K562 (cell line): ENCODE measurements at regions not wholly inside any gene's neighbourhood (a gene's known extent, or its start where the extent isn't known, plus 50 kb on each side); places are given as distances from the start of the nearest gene placed in this dataset.

Experiments used
- ATAC-seq: fragments of 200-7000 bp; cut with Tn5 transposase; 3 replicates; pipeline ENCODE4 v1.9.1; 2020; ENCODE audit warnings: moderate library complexity
- BruUV-seq: library from RNA; stranded (reverse); fragments of 400-500 nt; replicated peaks from 2 replicates; lab custom pipeline; 2021; lab: Mats Ljungman, UMichigan
- CTCF ChIA-PET: fragments of 300-600 bp; formaldehyde crosslinking; extraction: SDS; loops from one replicate; lab custom pipeline; 2021; ENCODE audit warnings: low intra/inter-chr PET ratio; lab: Yijun Ruan, JAX
- POLR2A ChIA-PET: fragments of 300-600, 350-650 bp; sonication (Branson Sonifier 250); formaldehyde crosslinking; extraction: SDS; loops from one replicate; lab custom pipeline; 2021; ENCODE audit warnings: antibody characterized with exemption, inconsistent platforms; lab: Yijun Ruan, JAX
- DNase-seq, 4 experiments: peaks; one replicate each; pipeline versions ENCODE4 v3.0.0 to v3.0.0-alpha.2; 2011 to 2018; ENCODE audit warnings: low spot score in 3 of 4, mixed read lengths in 3 of 4; ENCODE audit errors: extremely low read depth in 1 of 4
- FAIRE-seq: peaks from 2 replicates; lab custom pipeline; 2011; peaks lifted over from hg19 to GRCh38; lab: Jason Lieb, UNC
- H2AFZ ChIP-seq: 2 replicates; pipeline ENCODE4 v1.6.0; 2011; ENCODE audit warnings: low read depth, low read length, control low read depth, inconsistent platforms
- H3K27ac ChIP-seq: fragments of 200-600 bp; 3 replicates; pipeline ENCODE4 v1.8.0; 2011; ENCODE audit warnings: low read depth, mild to moderate bottlenecking, control low read depth, inconsistent platforms, low read length, moderate library complexity, mixed read lengths; ENCODE audit errors: extremely low read depth
- H3K27me3 ChIP-seq, 2 experiments: fragments of 300-600 bp in 1 of 2; 2 replicates in 1 of 2; 3 replicates in 1 of 2; pipeline versions ENCODE4 v1.6.0 to v1.8.0; 2011; ENCODE audit warnings: inconsistent platforms in 2 of 2, low read length in 2 of 2, mild to moderate bottlenecking in 1 of 2, mixed read lengths in 1 of 2, moderate library complexity in 1 of 2; ENCODE audit not compliant: control insufficient read depth in 2 of 2, insufficient read depth in 2 of 2
- H3K36me3 ChIP-seq: fragments of 300-600 bp; 3 replicates; pipeline ENCODE4 v1.8.0; 2011; ENCODE audit warnings: mild to moderate bottlenecking, low read length, inconsistent platforms; ENCODE audit not compliant: control insufficient read depth, insufficient read depth
- H3K4me1 ChIP-seq, 2 experiments: fragments of 200-600 bp in 1 of 2; replicated peaks in 1 of 2; 2 replicates in 1 of 2; 3 replicates in 1 of 2; pipeline versions ENCODE4 v1.5.1 to v1.8.0; 2011; ENCODE audit warnings: inconsistent platforms in 2 of 2, low read length in 2 of 2, mild to moderate bottlenecking in 1 of 2, mixed read lengths in 1 of 2, moderate library complexity in 1 of 2; ENCODE audit not compliant: control insufficient read depth in 2 of 2, insufficient read depth in 2 of 2
- H3K4me2 ChIP-seq: 2 replicates; pipeline ENCODE4 v1.6.1; 2011; ENCODE audit warnings: low read length, control low read depth, inconsistent platforms, mixed read lengths; ENCODE audit not compliant: insufficient read depth
- H3K4me3 ChIP-seq: fragments of 200-600 bp; sonication (generic), shearing (Covaris generic); 2 replicates; pipeline ENCODE4 v1.5.1; 2016; ENCODE audit warnings: control low read depth, inconsistent platforms
- H3K79me2 ChIP-seq: fragments of 200-600 bp; 3 replicates; pipeline ENCODE4 v1.8.0; 2011; ENCODE audit warnings: low read length, inconsistent platforms; ENCODE audit not compliant: control insufficient read depth, insufficient read depth
- H3K9ac ChIP-seq, 2 experiments: 2 replicates each; pipeline versions ENCODE4 v1.6.0 to v1.6.1; 2011; ENCODE audit warnings: low read depth in 2 of 2, low read length in 2 of 2, control low read depth in 1 of 2, inconsistent platforms in 1 of 2, mild to moderate bottlenecking in 1 of 2, mixed read lengths in 1 of 2; ENCODE audit not compliant: insufficient read depth in 1 of 2
- H3K9me1 ChIP-seq: one replicate; pipeline ENCODE4 v1.6.0; 2011; ENCODE audit warnings: inconsistent platforms, mild to moderate bottlenecking, low read length, moderate library complexity; ENCODE audit not compliant: control insufficient read depth, insufficient read depth
- H3K9me3 ChIP-seq: replicated peaks from 2 replicates; pipeline ENCODE4 v1.5.1; 2011; ENCODE audit warnings: low read depth, low read length, inconsistent platforms; ENCODE audit not compliant: control insufficient read depth, insufficient read depth
- H4K20me1 ChIP-seq: replicated peaks from 2 replicates; pipeline ENCODE4 v1.6.1; 2011; ENCODE audit warnings: low read length, inconsistent platforms, mixed read lengths; ENCODE audit not compliant: control insufficient read depth, insufficient read depth
- BCOR ChIP-seq: fragments of 450-650 bp; IDR thresholded peaks from 2 replicates; pipeline ENCODE4 v1.6.1; 2016
- BRF1 ChIP-seq: IDR thresholded peaks from 3 replicates; pipeline ENCODE4 v1.6.1; 2011; ENCODE audit warnings: borderline replicate concordance, mild to moderate bottlenecking; ENCODE audit not compliant: insufficient read length; ENCODE audit errors: extremely low read depth
- KLF6 ChIP-seq: fragments of 250-450 bp; sonication (Bioruptor Pico); IDR thresholded peaks from 2 replicates; pipeline ENCODE4 v1.4.0; 2020; ENCODE audit warnings: mild to moderate bottlenecking, moderate library complexity, borderline replicate concordance
- MECOM ChIP-seq: fragments of 250-450 bp; sonication (Bioruptor Pico); IDR thresholded peaks from 2 replicates; pipeline ENCODE4 v1.8.0; 2022; ENCODE audit warnings: inconsistent platforms
- NFATC3 ChIP-seq: fragments of 450-650 bp; IDR thresholded peaks from 2 replicates; pipeline ENCODE4 v1.6.1; 2017; ENCODE audit warnings: mild to moderate bottlenecking
- POLR2AphosphoS5 ChIP-seq: IDR thresholded peaks from 2 replicates; pipeline ENCODE4 v1.6.1; 2011; ENCODE audit warnings: mild to moderate bottlenecking, low read depth, low read length, moderate library complexity; ENCODE audit not compliant: control insufficient read depth, insufficient read depth
- SMC3 ChIP-seq: conservative IDR thresholded peaks from 2 replicates; pipeline ENCODE4 v1.6.1; 2011; ENCODE audit warnings: low read depth, low read length, improper control_type of control experiment; ENCODE audit not compliant: insufficient read depth
- SPI1 ChIP-seq: IDR thresholded peaks from 2 replicates; pipeline ENCODE4 v1.6.1; 2011; ENCODE audit warnings: low read depth, low read length, control low read depth, borderline replicate concordance
- ZFPM2 ChIP-seq: fragments of 250-450 bp; sonication (Bioruptor Pico); IDR thresholded peaks from 2 replicates; pipeline ENCODE4 v1.5.1; 2022; ENCODE audit warnings: mild to moderate bottlenecking
- ZNF3 ChIP-seq: fragments of 250-450 bp; sonication (Bioruptor Pico); IDR thresholded peaks from 2 replicates; pipeline ENCODE4 v1.5.0; 2021; ENCODE audit warnings: mild to moderate bottlenecking, moderate library complexity
- WGBS: fragments of 100-300 bp; shearing (Covaris generic); methylation state at CpG from one replicate; pipeline ENCODE4 v1.1.6; 2016; ENCODE audit warnings: low coverage, mixed read lengths; ENCODE audit not compliant: insufficient coverage; ENCODE audit errors: missing lambda C conversion rate; 5-methylcytosine and 5-hydroxymethylcytosine counted together
- in situ Hi-C: fragments of 300-500 bp; cut with MboI; formaldehyde crosslinking; loops from 4 replicates; pipeline ENCODE4 v1.15.0; 2018; ENCODE audit warnings: inconsistent platforms, mixed read lengths
- intact Hi-C: fragments of 100-400 bp; cut with micrococcal nuclease; formaldehyde crosslinking; loops from 2 replicates; pipeline ENCODE4 v1.14.2; 2022
- TF ChIP-seq, protein P1 (sequence below): sonication (generic); formaldehyde crosslinking; IDR thresholded peaks from 2 replicates; pipeline ENCODE4 v1.8.0; 2022; ENCODE audit warnings: mild to moderate bottlenecking, missing genetic modification reagents
- TF ChIP-seq, protein P2 (sequence below): fragments of 450-650 bp; IDR thresholded peaks from 2 replicates; pipeline ENCODE4 v1.6.1; 2017; ENCODE audit warnings: antibody characterized with exemption, mild to moderate bottlenecking
- TF ChIP-seq, protein P3 (sequence below), 2 experiments: fragments of 250-450 bp in 1 of 2; fragments of 450-650 bp in 1 of 2; sonication (Bioruptor Pico) in 1 of 2; IDR thresholded peaks; 2 replicates each; pipeline versions ENCODE4 v1.6.1 to v1.8.0; 2016 to 2021; ENCODE audit warnings: mild to moderate bottlenecking in 2 of 2, moderate library complexity in 2 of 2, missing compliant biosample characterization in 1 of 2, missing genetic modification characterization in 1 of 2
- TF ChIP-seq, protein P4 (sequence below): fragments of 200-800 bp; sonication (Bioruptor generic); IDR thresholded peaks from 2 replicates; pipeline ENCODE4 v1.6.1; 2017; ENCODE audit warnings: missing genetic modification characterization, missing compliant biosample characterization

DNA sequence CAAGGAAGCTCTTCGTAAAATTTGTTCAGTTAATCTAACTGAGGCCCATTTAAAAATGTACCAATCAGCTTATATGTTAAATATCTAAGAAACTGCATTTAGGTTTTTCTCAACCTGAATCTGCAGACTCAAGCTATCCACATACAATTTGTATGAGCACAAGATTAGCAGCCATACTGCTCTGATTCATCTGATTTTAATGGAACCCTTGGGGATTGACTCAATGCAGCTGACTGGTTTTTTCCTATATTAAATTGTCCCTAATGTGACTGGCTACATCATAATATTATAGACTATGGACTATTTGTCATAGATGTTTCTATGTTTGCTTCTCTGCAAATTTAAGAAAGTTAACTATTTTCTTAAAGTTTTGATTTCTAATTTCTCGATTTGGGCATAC is 451.0 kb upstream of the TUSC1 start:
- intact Hi-C loops = no loop called here

More for the DNA sequence above, 451.0 kb upstream of the TUSC1 start:
- no peak for DNase-seq
- no peaks in the 10 kb centered on the region for H3K9me1 ChIP-seq
- TF ChIP-seq BRF1 (no peak), ZFPM2 (CRISPR knock-in tag) (no peak), KLF6 (CRISPR knock-in tag) (no peak), ZNF3 (CRISPR knock-in tag) (no peak), POLR2AphosphoS5 (no peak), SPI1 (no peak), SMC3 (no peak), MECOM (no peak), BCOR (no peak), NFATC3 (no peak)
- TF ChIP-seq, protein P1, sequence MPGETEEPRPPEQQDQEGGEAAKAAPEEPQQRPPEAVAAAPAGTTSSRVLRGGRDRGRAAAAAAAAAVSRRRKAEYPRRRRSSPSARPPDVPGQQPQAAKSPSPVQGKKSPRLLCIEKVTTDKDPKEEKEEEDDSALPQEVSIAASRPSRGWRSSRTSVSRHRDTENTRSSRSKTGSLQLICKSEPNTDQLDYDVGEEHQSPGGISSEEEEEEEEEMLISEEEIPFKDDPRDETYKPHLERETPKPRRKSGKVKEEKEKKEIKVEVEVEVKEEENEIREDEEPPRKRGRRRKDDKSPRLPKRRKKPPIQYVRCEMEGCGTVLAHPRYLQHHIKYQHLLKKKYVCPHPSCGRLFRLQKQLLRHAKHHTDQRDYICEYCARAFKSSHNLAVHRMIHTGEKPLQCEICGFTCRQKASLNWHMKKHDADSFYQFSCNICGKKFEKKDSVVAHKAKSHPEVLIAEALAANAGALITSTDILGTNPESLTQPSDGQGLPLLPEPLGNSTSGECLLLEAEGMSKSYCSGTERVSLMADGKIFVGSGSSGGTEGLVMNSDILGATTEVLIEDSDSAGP (CRISPR knock-in tag) = no peak
- TF ChIP-seq, protein P2, sequence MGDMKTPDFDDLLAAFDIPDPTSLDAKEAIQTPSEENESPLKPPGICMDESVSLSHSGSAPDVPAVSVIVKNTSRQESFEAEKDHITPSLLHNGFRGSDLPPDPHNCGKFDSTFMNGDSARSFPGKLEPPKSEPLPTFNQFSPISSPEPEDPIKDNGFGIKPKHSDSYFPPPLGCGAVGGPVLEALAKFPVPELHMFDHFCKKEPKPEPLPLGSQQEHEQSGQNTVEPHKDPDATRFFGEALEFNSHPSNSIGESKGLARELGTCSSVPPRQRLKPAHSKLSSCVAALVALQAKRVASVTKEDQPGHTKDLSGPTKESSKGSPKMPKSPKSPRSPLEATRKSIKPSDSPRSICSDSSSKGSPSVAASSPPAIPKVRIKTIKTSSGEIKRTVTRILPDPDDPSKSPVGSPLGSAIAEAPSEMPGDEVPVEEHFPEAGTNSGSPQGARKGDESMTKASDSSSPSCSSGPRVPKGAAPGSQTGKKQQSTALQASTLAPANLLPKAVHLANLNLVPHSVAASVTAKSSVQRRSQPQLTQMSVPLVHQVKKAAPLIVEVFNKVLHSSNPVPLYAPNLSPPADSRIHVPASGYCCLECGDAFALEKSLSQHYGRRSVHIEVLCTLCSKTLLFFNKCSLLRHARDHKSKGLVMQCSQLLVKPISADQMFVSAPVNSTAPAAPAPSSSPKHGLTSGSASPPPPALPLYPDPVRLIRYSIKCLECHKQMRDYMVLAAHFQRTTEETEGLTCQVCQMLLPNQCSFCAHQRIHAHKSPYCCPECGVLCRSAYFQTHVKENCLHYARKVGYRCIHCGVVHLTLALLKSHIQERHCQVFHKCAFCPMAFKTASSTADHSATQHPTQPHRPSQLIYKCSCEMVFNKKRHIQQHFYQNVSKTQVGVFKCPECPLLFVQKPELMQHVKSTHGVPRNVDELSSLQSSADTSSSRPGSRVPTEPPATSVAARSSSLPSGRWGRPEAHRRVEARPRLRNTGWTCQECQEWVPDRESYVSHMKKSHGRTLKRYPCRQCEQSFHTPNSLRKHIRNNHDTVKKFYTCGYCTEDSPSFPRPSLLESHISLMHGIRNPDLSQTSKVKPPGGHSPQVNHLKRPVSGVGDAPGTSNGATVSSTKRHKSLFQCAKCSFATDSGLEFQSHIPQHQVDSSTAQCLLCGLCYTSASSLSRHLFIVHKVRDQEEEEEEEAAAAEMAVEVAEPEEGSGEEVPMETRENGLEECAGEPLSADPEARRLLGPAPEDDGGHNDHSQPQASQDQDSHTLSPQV = no peak
- TF ChIP-seq, protein P3, sequence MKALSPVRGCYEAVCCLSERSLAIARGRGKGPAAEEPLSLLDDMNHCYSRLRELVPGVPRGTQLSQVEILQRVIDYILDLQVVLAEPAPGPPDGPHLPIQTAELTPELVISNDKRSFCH (CRISPR knock-in tag; IDR thresholded peaks at IDR 0.05) = no peak
- TF ChIP-seq, protein P3 (tag; IDR thresholded peaks at IDR 0.05) = no peak
- TF ChIP-seq, protein P4, sequence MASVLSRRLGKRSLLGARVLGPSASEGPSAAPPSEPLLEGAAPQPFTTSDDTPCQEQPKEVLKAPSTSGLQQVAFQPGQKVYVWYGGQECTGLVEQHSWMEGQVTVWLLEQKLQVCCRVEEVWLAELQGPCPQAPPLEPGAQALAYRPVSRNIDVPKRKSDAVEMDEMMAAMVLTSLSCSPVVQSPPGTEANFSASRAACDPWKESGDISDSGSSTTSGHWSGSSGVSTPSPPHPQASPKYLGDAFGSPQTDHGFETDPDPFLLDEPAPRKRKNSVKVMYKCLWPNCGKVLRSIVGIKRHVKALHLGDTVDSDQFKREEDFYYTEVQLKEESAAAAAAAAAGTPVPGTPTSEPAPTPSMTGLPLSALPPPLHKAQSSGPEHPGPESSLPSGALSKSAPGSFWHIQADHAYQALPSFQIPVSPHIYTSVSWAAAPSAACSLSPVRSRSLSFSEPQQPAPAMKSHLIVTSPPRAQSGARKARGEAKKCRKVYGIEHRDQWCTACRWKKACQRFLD (CRISPR knock-in tag) = no peak
- H3K27me3 ChIP-seq = no peaks in the 10 kb centered on the region
- ATAC-seq = no peak
- H4K20me1 ChIP-seq = no peaks in the 10 kb centered on the region
- WGBS = no CpG with 5 or more reads among the region's 2 CpGs
- no TSS peak for BruUV-seq
- in situ Hi-C loops = no loop called here
- H3K9ac ChIP-seq = no peak overlapping the region
- no peak overlapping the region for H3K4me2 ChIP-seq
- H3K4me3 ChIP-seq = no peak overlapping the region
- no peak overlapping the region for H2AFZ ChIP-seq
- no peaks in the 10 kb centered on the region for H3K4me1 ChIP-seq
- ChIA-PET POLR2A (no interaction called here), CTCF (no interaction called here)
- no peak for FAIRE-seq
- H3K79me2 ChIP-seq = no peaks in the 10 kb centered on the region
- no peak overlapping the region for H3K27ac ChIP-seq
- no peaks in the 10 kb centered on the region for H3K9me3 ChIP-seq
- no peaks in the 10 kb centered on the region for H3K36me3 ChIP-seq
